IPS DF 6.9 (cell line): ENCODE measurements at regions not wholly inside any gene's neighbourhood (a gene's known extent, or its start where the extent isn't known, plus 50 kb on each side); places are given as distances from the start of the nearest gene placed in this dataset.

Experiments used
- DNase-seq: peaks from one replicate; pipeline ENCODE4 v3.0.0-alpha.2; 2013; ENCODE audit warnings: low read depth, low spot score
- H3K27ac ChIP-seq: one replicate; pipeline ENCODE4 v1.5.1; 2013; ENCODE audit warnings: low read length, control low read depth
- H3K27me3 ChIP-seq: 2 replicates; pipeline ENCODE4 v1.6.1; 2013; ENCODE audit warnings: mild to moderate bottlenecking, low read length; ENCODE audit not compliant: control insufficient read depth, insufficient read depth
- H3K36me3 ChIP-seq: 2 replicates; pipeline ENCODE4 v1.6.1; 2013; ENCODE audit warnings: low read length; ENCODE audit not compliant: control insufficient read depth, insufficient read depth
- H3K4me1 ChIP-seq: 2 replicates; pipeline ENCODE4 v1.6.1; 2013; ENCODE audit warnings: low read length; ENCODE audit not compliant: control insufficient read depth, insufficient read depth
- H3K4me3 ChIP-seq: 2 replicates; pipeline ENCODE4 v1.5.1; 2013; ENCODE audit warnings: mild to moderate bottlenecking, low read length
- H3K9me3 ChIP-seq: 2 replicates; pipeline ENCODE4 v1.6.1; 2013; ENCODE audit warnings: low read length, inconsistent platforms; ENCODE audit not compliant: control insufficient read depth, insufficient read depth
- WGBS: extraction: QIAGEN DNeasy Blood & Tissue Kit; methylation state at CpG from one replicate; pipeline ENCODE4 v1.1.7; 2013; ENCODE audit warnings: mixed read lengths, missing lambda C conversion rate; ENCODE audit not compliant: insufficient read length, insufficient coverage; 5-methylcytosine and 5-hydroxymethylcytosine counted together

DNA sequence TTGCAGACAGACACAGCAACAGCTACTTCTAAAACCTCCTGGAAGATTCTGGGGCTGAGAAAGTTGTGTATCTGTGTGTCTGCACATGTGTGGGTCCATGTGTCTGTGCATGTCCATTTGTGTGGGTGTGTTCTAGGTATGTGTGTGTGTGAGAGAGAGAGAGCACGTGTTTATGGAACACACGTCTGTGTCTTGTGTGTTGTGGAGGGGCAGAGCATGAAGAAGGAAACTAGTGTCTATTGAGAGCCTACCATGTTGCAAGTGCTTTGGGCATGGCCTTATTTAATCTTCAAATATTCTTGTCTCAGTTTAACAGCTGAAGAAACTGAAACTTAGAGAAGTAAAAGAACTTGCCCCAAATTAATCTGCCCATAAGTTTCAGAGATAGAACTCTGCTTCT is 327.5 kb downstream of the UACA start:
- WGBS = no CpG with 5 or more reads among the region's 2 CpGs
- H3K4me3 ChIP-seq = no peak overlapping the region
- no peaks in the 10 kb centered on the region for H3K27me3 ChIP-seq
- no peaks in the 10 kb centered on the region for H3K36me3 ChIP-seq
- H3K9me3 ChIP-seq = no peaks in the 10 kb centered on the region
- H3K4me1 ChIP-seq = peaks cover 3% of the 10 kb centered on the region; the same call in 1 of the 2 replicates
- H3K27ac ChIP-seq = no peak overlapping the region
- DNase-seq = no peak

- H3K4me3 ChIP-seq = no peak overlapping the region
- DNase-seq = no peak
- H3K9me3 ChIP-seq = no peaks in the 10 kb centered on the region
- H3K4me1 ChIP-seq = peaks cover 3% of the 10 kb centered on the region; the same call in 1 of the 2 replicates
- no peaks in the 10 kb centered on the region for H3K27me3 ChIP-seq
- no peaks in the 10 kb centered on the region for H3K36me3 ChIP-seq
- no peak overlapping the region for H3K27ac ChIP-seq
- WGBS = no CpG with 5 or more reads among the region's 3 CpGs
These were observed 328.0 kb downstream of the UACA start for GRCh38 chr15:70435369-70435768.

GRCh38 chr15:70433586-70434324 is 329.6 kb downstream of the UACA start:
- Histone ChIP-seq H3K27ac (no peak overlapping the region), H3K4me1 (peaks cover 3% of the 10 kb centered on the region; the same call in 1 of the 2 replicates)

GRCh38 chr15:70432924-70433495 is 330.3 kb downstream of the UACA start:
- Histone ChIP-seq H3K36me3 (no peaks in the 10 kb centered on the region), H3K9me3 (no peaks in the 10 kb centered on the region), H3K27ac (no peak overlapping the region), H3K27me3 (no peaks in the 10 kb centered on the region), H3K4me3 (no peak overlapping the region), H3K4me1 (peaks cover 3% of the 10 kb centered on the region; the same call in 1 of the 2 replicates)
- DNase-seq = no peak
- WGBS = no CpG with 5 or more reads among the region's 8 CpGs

More at GRCh38 chr15:70433586-70434324, 329.6 kb downstream of the UACA start:
- no peak overlapping the region for H3K4me3 ChIP-seq
- WGBS = no CpG with 5 or more reads among the region's 19 CpGs
- H3K9me3 ChIP-seq = no peaks in the 10 kb centered on the region
- H3K27me3 ChIP-seq = no peaks in the 10 kb centered on the region
- no peak for DNase-seq
- no peaks in the 10 kb centered on the region for H3K36me3 ChIP-seq

DNA sequence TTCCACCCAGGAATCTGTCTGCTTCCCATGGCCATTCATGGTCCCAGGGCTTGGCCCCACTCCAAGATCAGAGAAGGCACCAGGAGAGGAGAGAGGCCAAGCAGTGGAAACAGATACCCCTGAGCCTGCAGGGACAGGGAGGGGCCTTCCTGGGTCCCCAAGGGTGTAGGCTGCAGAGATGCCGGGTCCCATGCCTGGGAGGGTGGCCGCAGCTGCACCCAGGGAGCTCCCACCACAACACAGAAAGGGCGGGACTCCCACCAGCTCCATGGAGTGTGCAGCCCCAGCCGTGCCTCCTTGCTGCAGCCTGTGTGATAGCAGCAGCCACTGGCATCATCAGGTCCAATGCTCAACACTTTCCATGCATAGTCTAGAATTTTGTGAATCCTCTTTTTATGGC is 331.5 kb downstream of the UACA start:
- H3K4me1 ChIP-seq = peaks cover 3% of the 10 kb centered on the region; the same call in 1 of the 2 replicates
- H3K27ac ChIP-seq = no peak overlapping the region
- no CpG with 5 or more reads among the region's 4 CpGs for WGBS

DNA sequence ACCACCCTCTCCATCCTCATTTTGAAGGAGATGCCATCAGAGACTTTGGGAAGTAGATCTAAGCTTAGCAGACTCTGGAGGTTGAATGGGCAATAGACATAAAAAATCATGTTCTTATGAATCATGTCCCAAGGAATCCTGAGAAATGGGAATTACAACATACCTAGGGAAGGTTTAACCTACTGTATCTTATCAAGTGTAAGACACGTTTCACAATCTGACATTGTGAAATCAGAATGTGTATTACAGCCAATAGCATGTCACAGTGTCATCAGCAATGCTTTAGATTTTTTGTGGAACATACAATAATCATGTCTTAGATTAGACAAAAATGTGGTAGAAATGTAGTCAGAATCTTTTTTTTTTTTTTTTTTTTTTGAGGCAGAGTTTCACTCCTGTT is 332.4 kb upstream of the TLE3 start:
- no peaks in the 10 kb centered on the region for H3K27me3 ChIP-seq
- peaks cover 3% of the 10 kb centered on the region; the same call in 1 of the 2 replicates for H3K4me1 ChIP-seq
- no peaks in the 10 kb centered on the region for H3K36me3 ChIP-seq
- DNase-seq = no peak
- H3K4me3 ChIP-seq = no peak overlapping the region
- no peaks in the 10 kb centered on the region for H3K9me3 ChIP-seq
- H3K27ac ChIP-seq = no peak overlapping the region
- WGBS = no CpG with 5 or more reads among the region's 1 CpG

More for the DNA sequence above, 331.5 kb downstream of the UACA start:
- Histone ChIP-seq H3K9me3 (no peaks in the 10 kb centered on the region), H3K27me3 (no peaks in the 10 kb centered on the region), H3K4me3 (no peak overlapping the region), H3K36me3 (no peaks in the 10 kb centered on the region)
- no peak for DNase-seq

- no CpG with 5 or more reads among the region's 5 CpGs for WGBS
These were observed 331.5 kb upstream of the TLE3 start for GRCh38 chr15:70429056-70429722.

DNA sequence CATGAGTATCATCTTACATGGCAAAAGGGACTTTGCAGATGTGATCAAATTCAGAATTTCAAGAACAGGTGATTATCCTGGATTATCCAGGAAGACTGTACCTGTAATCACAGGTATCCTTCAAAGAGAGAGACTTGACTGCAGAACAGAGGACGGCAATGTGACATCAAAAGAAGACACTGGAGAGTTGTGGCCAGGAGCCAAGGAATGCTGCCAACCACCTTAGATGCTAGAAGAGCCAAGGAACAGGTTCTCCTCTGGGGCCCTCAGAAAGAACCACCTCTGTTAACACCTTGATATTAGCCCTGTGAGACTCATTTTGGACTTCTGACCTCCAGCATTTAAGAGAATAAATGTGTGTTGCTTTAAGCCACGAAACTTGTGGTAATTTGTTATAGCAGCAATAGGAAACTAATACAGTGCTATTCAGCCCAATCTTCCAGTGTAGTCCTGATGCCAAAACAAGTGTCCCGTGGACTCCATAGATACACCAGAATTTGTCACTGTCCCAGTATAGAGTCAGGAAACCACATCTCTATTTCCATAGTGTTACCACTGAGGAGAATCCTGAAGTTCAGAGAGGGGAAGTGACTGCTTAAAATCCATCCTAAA is 330.6 kb upstream of the TLE3 start:
- Histone ChIP-seq H3K9me3 (no peaks in the 10 kb centered on the region), H3K4me1 (no peaks in the 10 kb centered on the region), H3K36me3 (no peaks in the 10 kb centered on the region), H3K27ac (no peak overlapping the region), H3K4me3 (no peak overlapping the region), H3K27me3 (no peaks in the 10 kb centered on the region)
- no peak for DNase-seq
- no CpG with 5 or more reads among the region's 3 CpGs for WGBS

More at GRCh38 chr15:70429056-70429722, 331.5 kb upstream of the TLE3 start:
- Histone ChIP-seq H3K27me3 (no peaks in the 10 kb centered on the region), H3K4me3 (no peak overlapping the region), H3K36me3 (no peaks in the 10 kb centered on the region), H3K4me1 (peaks cover 2% of the 10 kb centered on the region; the same call in 1 of the 2 replicates), H3K27ac (no peak overlapping the region), H3K9me3 (no peaks in the 10 kb centered on the region)
- no peak for DNase-seq

DNA sequence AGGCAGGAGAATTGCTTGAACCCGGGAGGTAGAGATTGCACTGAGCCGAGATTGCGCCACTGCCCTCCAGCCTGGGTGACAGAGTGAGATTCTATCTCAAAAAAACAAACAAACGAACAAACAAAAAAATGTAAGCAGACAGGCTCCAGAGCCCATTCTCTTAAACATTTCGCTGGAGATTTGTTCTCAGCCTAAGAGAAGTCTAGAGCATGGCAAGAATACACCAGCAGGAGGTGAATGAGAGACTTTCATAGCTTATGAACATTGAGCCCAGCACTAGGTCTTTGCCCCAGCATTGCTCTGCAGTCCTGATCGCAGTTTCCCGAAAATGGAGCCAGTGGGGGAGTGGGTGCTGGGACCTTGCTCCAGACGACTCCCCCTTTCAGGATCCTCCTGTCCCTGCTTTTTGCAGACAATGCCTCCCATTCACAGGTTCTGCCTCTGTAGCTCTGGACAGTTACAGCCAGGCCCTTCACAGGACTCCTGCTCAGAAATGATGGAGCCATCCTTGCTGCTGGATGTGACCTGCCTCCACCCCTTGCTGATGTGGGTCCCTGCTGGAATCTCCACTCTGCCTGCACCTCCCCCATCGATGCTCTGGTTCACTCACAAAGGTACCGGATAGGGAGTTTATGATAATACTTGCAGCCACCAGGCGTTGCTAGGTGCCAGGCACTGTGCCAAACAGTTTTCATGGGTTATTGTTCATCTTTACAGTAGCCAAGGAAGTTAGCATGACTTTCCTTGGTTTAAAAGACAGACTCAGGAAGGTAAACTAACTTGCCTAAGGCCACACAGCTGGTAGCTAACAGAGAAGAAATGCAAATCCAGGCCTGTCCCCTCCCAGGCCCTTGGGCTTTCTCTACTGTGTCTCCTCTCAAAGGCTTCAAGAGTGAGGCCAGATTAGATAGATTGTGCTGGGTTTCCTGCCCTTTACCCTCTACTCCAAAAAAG is 329.7 kb upstream of the TLE3 start:
- WGBS = no CpG with 5 or more reads among the region's 11 CpGs
- no peak for DNase-seq
- Histone ChIP-seq H3K4me1 (no peaks in the 10 kb centered on the region), H3K36me3 (no peaks in the 10 kb centered on the region), H3K9me3 (no peaks in the 10 kb centered on the region), H3K4me3 (no peak overlapping the region), H3K27ac (no peak overlapping the region), H3K27me3 (no peaks in the 10 kb centered on the region)
